Neural cell (in vitro differentiated cells): ENCODE measurements at regions not wholly inside any gene's neighbourhood (a gene's known extent, or its start where the extent isn't known, plus 50 kb on each side); places are given as distances from the start of the nearest gene placed in this dataset.

Experiments
- H2AFZ ChIP-seq: fragments of 200-600, 300-800 bp; sonication (generic), shearing (Covaris generic); 2 replicates; pipeline ENCODE4 v1.6.0; 2014; ENCODE audit warnings: low read depth, mild to moderate bottlenecking, antibody characterized with exemption, low read length, moderate library complexity
- H3F3A ChIP-seq: fragments of 200-600 bp; shearing (Covaris generic); 2 replicates; pipeline ENCODE4 v1.6.1; 2016; ENCODE audit warnings: mild to moderate bottlenecking, moderate library complexity, mixed read lengths, antibody characterized with exemption, low read length; ENCODE audit not compliant: insufficient read depth, poor library complexity, severe bottlenecking
- H3K27ac ChIP-seq: fragments of 200-600, 300-800 bp; sonication (generic), shearing (Covaris generic); 2 replicates; pipeline ENCODE4 v1.5.1; 2014; ENCODE audit warnings: mild to moderate bottlenecking, low read length, moderate library complexity
- H3K27me3 ChIP-seq: fragments of 300-800, 200-600 bp; sonication (generic), shearing (Covaris generic); 2 replicates; pipeline ENCODE4 v1.6.0; 2014; ENCODE audit warnings: mild to moderate bottlenecking, low read depth, low read length, moderate library complexity; ENCODE audit not compliant: insufficient read depth
- H3K36me3 ChIP-seq: fragments of 300-800, 200-600 bp; sonication (generic), shearing (Covaris generic); 2 replicates; pipeline ENCODE4 v1.5.1; 2014; ENCODE audit warnings: mild to moderate bottlenecking, antibody characterized with exemption, low read length, moderate library complexity; ENCODE audit not compliant: insufficient read depth
- H3K4me2 ChIP-seq: fragments of 300-800, 200-600 bp; sonication (generic), shearing (Covaris generic); 2 replicates; pipeline ENCODE4 v1.6.0; 2014; ENCODE audit warnings: mild to moderate bottlenecking, low read length
- H3K4me3 ChIP-seq: fragments of 300-800, 200-600 bp; sonication (generic), shearing (Covaris generic); 2 replicates; pipeline ENCODE4 v1.5.1; 2014; ENCODE audit warnings: mild to moderate bottlenecking, low read length, moderate library complexity
- H3K79me2 ChIP-seq: fragments of 200-600 bp; shearing (Covaris generic); replicated peaks from 2 replicates; pipeline ENCODE4 v1.6.0; 2014; ENCODE audit warnings: mild to moderate bottlenecking, low read length, moderate library complexity; ENCODE audit not compliant: insufficient read depth
- H3K9ac ChIP-seq: fragments of 300-800, 200-600 bp; sonication (generic), shearing (Covaris generic); 2 replicates; pipeline ENCODE4 v1.6.1; 2016; ENCODE audit warnings: mild to moderate bottlenecking, low read length, mixed read lengths
- H3K9me2 ChIP-seq: fragments of 200-600 bp; shearing (Covaris generic); 2 replicates; pipeline ENCODE4 v1.6.1; 2016; ENCODE audit warnings: mild to moderate bottlenecking, low read length, mixed read lengths; ENCODE audit not compliant: insufficient read depth
- H3K9me3 ChIP-seq: fragments of 200-600, 300-800 bp; sonication (generic), shearing (Covaris generic); 2 replicates; pipeline ENCODE4 v1.6.1; 2016; ENCODE audit warnings: mild to moderate bottlenecking, mixed run types, low read length, moderate library complexity, mixed read lengths
- H4K20me1 ChIP-seq: fragments of 200-600 bp; shearing (Covaris generic); 2 replicates; pipeline ENCODE4 v1.6.1; 2016; ENCODE audit warnings: mild to moderate bottlenecking, mixed run types; ENCODE audit not compliant: insufficient read depth
- CTCF ChIP-seq: fragments of 450-650 bp; IDR thresholded peaks from 2 replicates; pipeline ENCODE4 v1.5.1; 2014; ENCODE audit warnings: antibody characterized with exemption, mild to moderate bottlenecking, moderate library complexity; ENCODE audit not compliant: poor library complexity, severe bottlenecking
- EP300 ChIP-seq: fragments of 450-650 bp; conservative IDR thresholded peaks from 2 replicates; pipeline ENCODE4 v1.6.1; 2014; ENCODE audit warnings: antibody characterized with exemption, mild to moderate bottlenecking, moderate library complexity; ENCODE audit not compliant: poor library complexity, severe bottlenecking
- EZH2 ChIP-seq: fragments of 200-600, 300-800 bp; shearing (Covaris generic), sonication (generic); IDR thresholded peaks from 2 replicates; pipeline ENCODE4 v1.6.1; 2014; ENCODE audit warnings: antibody characterized with exemption, low read length, borderline replicate concordance, mild to moderate bottlenecking; ENCODE audit not compliant: insufficient read depth, poor library complexity, severe bottlenecking
- MXI1 ChIP-seq: fragments of 450-650 bp; conservative IDR thresholded peaks from 2 replicates; pipeline ENCODE4 v1.6.1; 2014; ENCODE audit warnings: antibody characterized with exemption, mild to moderate bottlenecking; ENCODE audit not compliant: poor library complexity, severe bottlenecking
- POLR2AphosphoS5 ChIP-seq: IDR thresholded peaks from 2 replicates; pipeline ENCODE4 v1.6.1; 2012
- RAD21 ChIP-seq: fragments of 450-650 bp; conservative IDR thresholded peaks from 2 replicates; pipeline ENCODE4 v1.6.1; 2014; ENCODE audit warnings: antibody characterized with exemption, mild to moderate bottlenecking, moderate library complexity
- REST ChIP-seq: IDR thresholded peaks from 2 replicates; pipeline ENCODE4 v1.6.1; 2012; ENCODE audit warnings: borderline replicate concordance
- SMC3 ChIP-seq: fragments of 450-650 bp; conservative IDR thresholded peaks from 2 replicates; pipeline ENCODE4 v1.6.1; 2014; ENCODE audit warnings: antibody characterized with exemption, mild to moderate bottlenecking, moderate library complexity; ENCODE audit not compliant: poor library complexity
- TAF1 ChIP-seq: IDR thresholded peaks from 2 replicates; pipeline ENCODE4 v1.6.1; 2012; ENCODE audit warnings: low read depth

GRCh38 chr7:52715701-52716100, 319.7 kb upstream of the POM121L12 start:
- Histone ChIP-seq H3K79me2 (no peaks in the 10 kb centered on the region), H3K36me3 (no peaks in the 10 kb centered on the region), H3K4me2 (no peak overlapping the region), H2AFZ (no peak overlapping the region), H3F3A (no peaks in the 10 kb centered on the region), H3K9me3 (no peaks in the 10 kb centered on the region), H3K9me2 (no peaks in the 10 kb centered on the region), H4K20me1 (no peaks in the 10 kb centered on the region), H3K27me3 (no peaks in the 10 kb centered on the region), H3K9ac (no peak overlapping the region), H3K4me3 (no peak overlapping the region), H3K27ac (no peak overlapping the region)
- TF ChIP-seq POLR2AphosphoS5 = no peak
- TF ChIP-seq RAD21 = no peak
- TF ChIP-seq EZH2 = no peak
- no peak for TF ChIP-seq TAF1
- no peak for TF ChIP-seq SMC3
- no peak for TF ChIP-seq REST
- TF ChIP-seq MXI1 = no peak

GRCh38 chr7:52712938-52713337, 322.5 kb upstream of the POM121L12 start:
- H3K9me3 ChIP-seq = no peaks in the 10 kb centered on the region
- no peaks in the 10 kb centered on the region for H3K27me3 ChIP-seq
- TF ChIP-seq SMC3 (no peak), EP300 (no peak), MXI1 (no peak), POLR2AphosphoS5 (no peak), REST (no peak), RAD21 (no peak), CTCF (no peak), EZH2 (no peak), TAF1 (no peak)
- H2AFZ ChIP-seq = no peak overlapping the region
- H4K20me1 ChIP-seq = no peaks in the 10 kb centered on the region
- no peaks in the 10 kb centered on the region for H3K79me2 ChIP-seq
- H3F3A ChIP-seq = no peaks in the 10 kb centered on the region
- H3K4me3 ChIP-seq = no peak overlapping the region
- H3K9me2 ChIP-seq = no peaks in the 10 kb centered on the region
- no peak overlapping the region for H3K9ac ChIP-seq
- no peak overlapping the region for H3K27ac ChIP-seq
- no peak overlapping the region for H3K4me2 ChIP-seq
- H3K36me3 ChIP-seq = no peaks in the 10 kb centered on the region
